ENCODE measurements at regions not wholly inside any gene's neighbourhood (a gene's known extent, or its start where the extent isn't known, plus 50 kb on each side); places are given as distances from the start of the nearest gene placed in this dataset.

- Mint-ChIP-seq H3K27ac (ENCODE audit: low read depth) (no peak overlapping the region), H3K9me3 (peaks cover 10% of the 10 kb centered on the region), H3K27me3 (no peaks in the 10 kb centered on the region), H3K36me3 (ENCODE audit: insufficient read depth) (no peaks in the 10 kb centered on the region), H3K4me1 (no peaks in the 10 kb centered on the region), H3K4me3 (no peak overlapping the region)
- ATAC-seq (replicated peaks; ENCODE audit: extremely low read depth, poor library complexity, severe bottlenecking): no peak
- no peak for DNase-seq (ENCODE audit: low spot score in 2 of 2)
Measured at GRCh38 chr1:80444171-80444570, 1356.6 kb upstream of the ADGRL2 start.

- no peaks in the 10 kb centered on the region for H3K27me3 Mint-ChIP-seq
- H3K27ac Mint-ChIP-seq (ENCODE audit: low read depth): no peak overlapping the region
- no peak overlapping the region for H3K4me3 Mint-ChIP-seq
- no peaks in the 10 kb centered on the region for H3K4me1 Mint-ChIP-seq
- no peaks in the 10 kb centered on the region for H3K36me3 Mint-ChIP-seq (ENCODE audit: insufficient read depth)
- ATAC-seq (replicated peaks; ENCODE audit: extremely low read depth, poor library complexity, severe bottlenecking) (no peak), DNase-seq (ENCODE audit: low spot score in 2 of 2) (no peak)
- peaks cover 13% of the 10 kb centered on the region for H3K9me3 Mint-ChIP-seq
Measured at GRCh38 chr1:80441664-80442063, 1359.1 kb upstream of the ADGRL2 start.

DNA sequence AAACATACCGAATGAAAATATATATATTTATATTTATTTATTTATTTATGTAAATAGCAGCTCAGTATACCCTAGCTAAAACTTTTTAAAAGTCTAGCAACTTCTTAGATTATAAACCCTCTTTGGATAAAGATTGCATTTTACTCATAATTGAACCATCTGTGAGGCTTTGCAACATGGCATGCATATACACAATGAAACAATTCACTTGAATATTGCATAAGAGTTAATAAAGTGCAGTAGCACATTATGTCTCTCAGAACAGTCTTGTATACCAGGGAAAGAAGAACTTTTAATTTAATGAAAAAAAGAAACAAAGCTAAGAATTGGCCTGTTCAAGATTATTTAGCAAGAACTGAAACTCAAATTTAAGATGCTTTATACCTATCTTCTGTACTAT, 1363.9 kb upstream of the ADGRL2 start:
- DNase-seq (ENCODE audit: low spot score in 2 of 2): no peak
- Mint-ChIP-seq H3K27ac (ENCODE audit: low read depth) (no peak overlapping the region), H3K4me1 (no peaks in the 10 kb centered on the region)

GRCh38 chr1:80427881-80428280, 1372.9 kb upstream of the ADGRL2 start:
- ATAC-seq (replicated peaks; ENCODE audit: extremely low read depth, poor library complexity, severe bottlenecking): no peak
- Mint-ChIP-seq H3K36me3 (ENCODE audit: insufficient read depth) (no peaks in the 10 kb centered on the region), H3K4me3 (no peak overlapping the region), H3K27ac (ENCODE audit: low read depth) (no peak overlapping the region), H3K27me3 (no peaks in the 10 kb centered on the region), H3K4me1 (no peaks in the 10 kb centered on the region), H3K9me3 (peaks cover 25% of the 10 kb centered on the region)
- no peak for DNase-seq (ENCODE audit: low spot score in 2 of 2)

More for the DNA sequence above, 1363.9 kb upstream of the ADGRL2 start:
- Mint-ChIP-seq H3K4me3 (no peak overlapping the region), H3K36me3 (ENCODE audit: insufficient read depth) (no peaks in the 10 kb centered on the region), H3K9me3 (peaks cover 33% of the 10 kb centered on the region), H3K27me3 (no peaks in the 10 kb centered on the region)
- ATAC-seq (replicated peaks; ENCODE audit: extremely low read depth, poor library complexity, severe bottlenecking): no peak

DNA sequence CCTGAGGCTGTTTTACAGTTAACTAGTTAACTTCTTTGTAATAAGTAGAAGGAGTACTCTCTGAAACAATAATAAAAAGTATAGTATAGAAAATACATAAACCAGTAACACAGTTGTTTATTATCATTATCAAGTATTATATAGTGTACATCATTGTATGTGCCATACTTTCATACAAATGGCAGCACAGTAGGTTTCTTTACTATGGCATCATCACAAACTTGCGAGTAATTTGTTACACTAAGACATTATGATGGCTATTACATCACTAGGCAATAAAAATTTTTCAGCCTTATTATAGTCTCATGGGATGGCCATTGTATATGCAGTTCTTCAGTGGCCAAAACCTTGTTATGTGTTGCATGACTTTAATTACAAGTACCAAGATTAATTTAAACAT, 1376.5 kb upstream of the ADGRL2 start:
- Mint-ChIP-seq H3K27me3 (no peaks in the 10 kb centered on the region), H3K36me3 (ENCODE audit: insufficient read depth) (no peaks in the 10 kb centered on the region), H3K9me3 (peaks cover 6% of the 10 kb centered on the region), H3K4me3 (no peak overlapping the region), H3K27ac (ENCODE audit: low read depth) (no peak overlapping the region), H3K4me1 (no peaks in the 10 kb centered on the region)
- DNase-seq (ENCODE audit: low spot score in 2 of 2) (no peak), ATAC-seq (replicated peaks; ENCODE audit: extremely low read depth, poor library complexity, severe bottlenecking) (no peak)

DNA sequence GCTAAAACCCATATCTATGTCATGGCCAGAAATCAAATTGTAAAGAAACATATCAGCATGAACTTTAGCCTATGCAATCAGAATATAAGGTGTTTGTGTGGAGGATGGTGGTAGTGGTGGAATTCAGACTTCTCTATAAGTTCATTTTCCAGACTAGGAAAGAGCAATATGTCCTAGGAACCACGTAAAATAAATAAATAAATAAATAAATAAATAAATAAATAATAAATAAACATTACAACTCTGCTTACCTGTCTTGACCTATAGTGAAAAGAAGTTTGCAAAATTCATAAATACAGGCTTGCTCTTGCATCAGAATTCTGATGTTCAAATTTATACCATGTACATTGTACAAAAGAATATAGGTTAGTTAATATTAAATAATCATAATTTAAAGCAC, 1382.6 kb upstream of the ADGRL2 start:
- H3K27ac Mint-ChIP-seq (ENCODE audit: low read depth): no peak overlapping the region
- no peaks in the 10 kb centered on the region for H3K4me1 Mint-ChIP-seq
- H3K36me3 Mint-ChIP-seq (ENCODE audit: insufficient read depth): no peaks in the 10 kb centered on the region
- H3K27me3 Mint-ChIP-seq: no peaks in the 10 kb centered on the region
- no peak overlapping the region for H3K4me3 Mint-ChIP-seq
- DNase-seq (ENCODE audit: low spot score in 2 of 2): no peak
- no peak for ATAC-seq (replicated peaks; ENCODE audit: extremely low read depth, poor library complexity, severe bottlenecking)
- peaks cover 14% of the 10 kb centered on the region for H3K9me3 Mint-ChIP-seq

- no peaks in the 10 kb centered on the region for H3K36me3 Mint-ChIP-seq (ENCODE audit: insufficient read depth)
- no peak overlapping the region for H3K27ac Mint-ChIP-seq (ENCODE audit: low read depth)
- DNase-seq (ENCODE audit: low spot score in 2 of 2) (no peak), ATAC-seq (replicated peaks; ENCODE audit: extremely low read depth, poor library complexity, severe bottlenecking) (no peak)
- peaks cover 14% of the 10 kb centered on the region for H3K9me3 Mint-ChIP-seq
- no peak overlapping the region for H3K4me3 Mint-ChIP-seq
- no peaks in the 10 kb centered on the region for H3K4me1 Mint-ChIP-seq
- H3K27me3 Mint-ChIP-seq: no peaks in the 10 kb centered on the region
Measured at GRCh38 chr1:80417671-80418070, 1383.1 kb upstream of the ADGRL2 start.

DNA sequence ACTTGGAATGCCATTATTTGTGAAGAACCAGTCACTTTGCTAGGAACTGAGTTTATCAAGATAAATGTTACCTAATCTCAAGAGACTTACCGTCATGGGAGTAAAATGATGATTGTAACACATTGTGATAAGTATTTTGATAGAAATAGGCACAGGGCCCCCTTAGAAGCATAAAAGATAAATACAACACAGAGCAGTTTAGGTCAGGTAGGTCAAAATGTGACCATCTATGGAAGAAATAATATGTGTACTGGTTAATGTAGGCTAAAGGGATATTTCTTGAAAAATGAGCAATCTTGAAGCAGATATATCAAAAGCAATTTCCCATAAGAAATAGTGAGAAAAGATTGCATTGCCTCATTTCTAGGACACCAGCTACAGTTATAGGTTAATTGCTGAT, 1386.8 kb upstream of the ADGRL2 start:
- H3K9me3 Mint-ChIP-seq: peaks cover 24% of the 10 kb centered on the region
- DNase-seq (ENCODE audit: low spot score in 2 of 2): no peak
- H3K36me3 Mint-ChIP-seq (ENCODE audit: insufficient read depth): no peaks in the 10 kb centered on the region
- no peak for ATAC-seq (replicated peaks; ENCODE audit: extremely low read depth, poor library complexity, severe bottlenecking)
- H3K27ac Mint-ChIP-seq (ENCODE audit: low read depth): no peak overlapping the region
- no peaks in the 10 kb centered on the region for H3K27me3 Mint-ChIP-seq
- no peaks in the 10 kb centered on the region for H3K4me1 Mint-ChIP-seq
- no peak overlapping the region for H3K4me3 Mint-ChIP-seq

DNA sequence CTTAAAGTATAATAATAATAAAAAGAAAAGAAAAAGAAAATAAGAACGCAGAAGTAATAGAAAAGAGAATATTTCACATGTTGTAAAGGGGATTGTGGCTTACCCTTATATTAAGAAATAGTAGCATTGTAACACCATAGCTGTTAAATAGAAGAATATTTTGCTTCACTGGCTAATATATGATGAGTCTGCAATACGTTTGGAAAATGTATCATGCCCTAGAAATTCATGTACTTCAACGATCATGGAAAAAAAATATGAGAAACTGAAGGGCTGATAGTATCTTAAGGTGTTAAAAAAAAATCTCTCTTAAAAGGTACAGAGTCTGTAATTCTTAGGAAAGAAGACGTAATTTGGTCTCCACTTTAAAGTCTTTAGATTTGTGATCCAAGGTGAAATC, 1390.5 kb upstream of the ADGRL2 start:
- ATAC-seq (replicated peaks; ENCODE audit: extremely low read depth, poor library complexity, severe bottlenecking) (no peak), DNase-seq (ENCODE audit: low spot score in 2 of 2) (no peak)
- Mint-ChIP-seq H3K9me3 (peaks cover 24% of the 10 kb centered on the region), H3K4me1 (no peaks in the 10 kb centered on the region), H3K36me3 (ENCODE audit: insufficient read depth) (no peaks in the 10 kb centered on the region), H3K27me3 (no peaks in the 10 kb centered on the region), H3K27ac (ENCODE audit: low read depth) (no peak overlapping the region), H3K4me3 (no peak overlapping the region)

DNA sequence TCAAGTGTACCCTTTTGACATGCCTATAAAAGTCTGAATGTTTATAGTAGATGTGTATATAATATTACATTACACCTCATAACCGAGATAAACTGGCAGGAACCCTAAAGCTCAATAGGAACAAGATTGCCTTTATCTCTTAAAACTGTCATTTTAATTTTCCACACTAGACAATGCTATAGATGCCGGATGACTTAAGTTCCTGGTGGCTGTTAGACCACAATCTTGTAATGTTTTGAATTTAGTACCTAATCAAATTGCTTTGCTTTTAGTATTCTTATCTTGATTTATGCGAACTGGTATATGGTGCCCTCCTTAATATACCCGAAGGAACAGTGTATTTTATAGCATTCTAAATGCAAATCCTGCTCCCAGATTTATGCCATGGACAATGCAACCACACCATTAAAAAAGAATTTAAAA, 1397.0 kb upstream of the ADGRL4 start:
- Mint-ChIP-seq H3K9me3 (peaks cover 14% of the 10 kb centered on the region), H3K27ac (ENCODE audit: low read depth) (no peak overlapping the region), H3K27me3 (no peaks in the 10 kb centered on the region), H3K4me3 (no peak overlapping the region), H3K36me3 (ENCODE audit: insufficient read depth) (no peaks in the 10 kb centered on the region), H3K4me1 (no peaks in the 10 kb centered on the region)
- DNase-seq (ENCODE audit: low spot score in 2 of 2) (no peak), ATAC-seq (replicated peaks; ENCODE audit: extremely low read depth, poor library complexity, severe bottlenecking) (no peak)

DNA sequence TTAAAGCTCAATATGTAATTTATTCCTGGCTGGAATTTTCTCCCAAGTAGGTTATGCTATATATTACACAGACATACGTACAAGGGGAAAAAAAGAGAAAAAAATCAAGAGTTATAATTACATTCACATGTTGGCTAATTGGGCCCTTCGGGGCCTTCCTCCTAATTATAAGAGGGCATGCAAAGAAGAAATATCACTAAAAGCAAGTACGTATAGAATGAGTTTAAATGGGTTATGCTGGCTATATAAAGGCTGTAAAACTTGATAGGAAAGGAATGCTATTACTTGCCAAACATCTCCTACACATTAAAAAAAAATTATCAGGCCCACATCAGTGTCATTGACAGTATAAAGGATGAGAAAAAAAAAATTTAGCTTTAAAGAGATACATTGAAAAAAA, 1396.1 kb upstream of the ADGRL4 start:
- Mint-ChIP-seq H3K27ac (ENCODE audit: low read depth) (no peak overlapping the region), H3K4me3 (no peak overlapping the region), H3K36me3 (ENCODE audit: insufficient read depth) (no peaks in the 10 kb centered on the region), H3K9me3 (peaks cover 14% of the 10 kb centered on the region), H3K4me1 (no peaks in the 10 kb centered on the region), H3K27me3 (no peaks in the 10 kb centered on the region)
- DNase-seq (ENCODE audit: low spot score in 2 of 2): no peak
- ATAC-seq (replicated peaks; ENCODE audit: extremely low read depth, poor library complexity, severe bottlenecking): no peak

GRCh38 chr1:80401757-80402156, 1395.2 kb upstream of the ADGRL4 start:
- Mint-ChIP-seq H3K4me1 (no peaks in the 10 kb centered on the region), H3K9me3 (peaks cover 14% of the 10 kb centered on the region), H3K27me3 (no peaks in the 10 kb centered on the region), H3K27ac (ENCODE audit: low read depth) (no peak overlapping the region), H3K36me3 (ENCODE audit: insufficient read depth) (no peaks in the 10 kb centered on the region), H3K4me3 (no peak overlapping the region)
- ATAC-seq (replicated peaks; ENCODE audit: extremely low read depth, poor library complexity, severe bottlenecking) (no peak), DNase-seq (ENCODE audit: low spot score in 2 of 2) (no peak)

DNA sequence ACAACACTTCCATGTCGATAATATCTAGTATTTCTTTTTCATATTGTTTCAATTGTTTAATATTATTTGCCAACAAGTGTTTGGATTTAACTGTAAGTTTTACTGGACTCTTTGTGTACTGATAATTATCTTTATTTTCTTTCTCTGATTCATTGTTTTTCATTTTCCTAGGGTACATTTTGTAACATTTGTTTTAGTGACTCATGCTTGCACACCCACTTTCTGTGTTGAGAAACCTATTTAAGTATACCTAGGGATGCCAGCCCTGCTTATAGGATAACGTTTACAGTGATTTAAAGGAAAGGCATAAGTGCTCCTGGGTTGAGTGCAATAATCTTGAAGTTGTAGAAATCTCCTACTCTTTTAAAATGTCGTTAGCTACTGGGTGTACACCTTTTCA, 1386.0 kb upstream of the ADGRL4 start:
- DNase-seq (ENCODE audit: low spot score in 2 of 2) (no peak), ATAC-seq (replicated peaks; ENCODE audit: extremely low read depth, poor library complexity, severe bottlenecking) (no peak)
- Mint-ChIP-seq H3K27ac (ENCODE audit: low read depth) (no peak overlapping the region), H3K27me3 (no peaks in the 10 kb centered on the region), H3K4me1 (no peaks in the 10 kb centered on the region), H3K4me3 (no peak overlapping the region), H3K36me3 (ENCODE audit: insufficient read depth) (no peaks in the 10 kb centered on the region), H3K9me3 (peaks cover 24% of the 10 kb centered on the region)

DNA sequence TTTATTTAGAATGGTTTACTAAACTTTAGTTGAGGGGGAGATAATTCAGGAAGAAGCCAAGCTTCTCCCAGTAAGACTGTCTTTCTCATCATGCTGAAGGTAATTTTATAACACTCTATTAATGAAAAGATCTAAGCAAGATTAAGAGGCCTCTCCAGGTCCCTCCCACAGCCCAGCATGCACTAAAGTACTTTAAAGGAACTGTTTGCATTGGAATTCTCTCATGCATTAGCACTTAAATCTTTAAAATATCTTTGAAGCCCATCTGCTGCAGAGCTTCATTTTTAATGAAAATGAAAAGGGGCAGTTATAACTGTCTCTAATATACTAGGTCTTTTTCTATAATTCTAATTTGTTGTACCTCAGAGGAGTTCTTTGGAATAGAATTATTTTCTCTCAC, 1379.1 kb upstream of the ADGRL4 start:
- ATAC-seq (replicated peaks; ENCODE audit: extremely low read depth, poor library complexity, severe bottlenecking): no peak
- peaks cover 20% of the 10 kb centered on the region for H3K9me3 Mint-ChIP-seq
- H3K27me3 Mint-ChIP-seq: no peaks in the 10 kb centered on the region
- H3K27ac Mint-ChIP-seq (ENCODE audit: low read depth): no peak overlapping the region
- no peak overlapping the region for H3K4me3 Mint-ChIP-seq
- no peaks in the 10 kb centered on the region for H3K36me3 Mint-ChIP-seq (ENCODE audit: insufficient read depth)
- no peaks in the 10 kb centered on the region for H3K4me1 Mint-ChIP-seq
- no peak for DNase-seq (ENCODE audit: low spot score in 2 of 2)

All from central memory CD8-positive, alpha-beta T cell (primary cell).